ENCODE measurements at regions not wholly inside any gene's neighbourhood (a gene's known extent, or its start where the extent isn't known, plus 50 kb on each side); places are given as distances from the start of the nearest gene placed in this dataset.
"Not testable (repeated sequence)": the region's sequence is repeated elsewhere in the genome, so short reads cannot be mapped to it uniquely, and the experiment has no call there.

DNA sequence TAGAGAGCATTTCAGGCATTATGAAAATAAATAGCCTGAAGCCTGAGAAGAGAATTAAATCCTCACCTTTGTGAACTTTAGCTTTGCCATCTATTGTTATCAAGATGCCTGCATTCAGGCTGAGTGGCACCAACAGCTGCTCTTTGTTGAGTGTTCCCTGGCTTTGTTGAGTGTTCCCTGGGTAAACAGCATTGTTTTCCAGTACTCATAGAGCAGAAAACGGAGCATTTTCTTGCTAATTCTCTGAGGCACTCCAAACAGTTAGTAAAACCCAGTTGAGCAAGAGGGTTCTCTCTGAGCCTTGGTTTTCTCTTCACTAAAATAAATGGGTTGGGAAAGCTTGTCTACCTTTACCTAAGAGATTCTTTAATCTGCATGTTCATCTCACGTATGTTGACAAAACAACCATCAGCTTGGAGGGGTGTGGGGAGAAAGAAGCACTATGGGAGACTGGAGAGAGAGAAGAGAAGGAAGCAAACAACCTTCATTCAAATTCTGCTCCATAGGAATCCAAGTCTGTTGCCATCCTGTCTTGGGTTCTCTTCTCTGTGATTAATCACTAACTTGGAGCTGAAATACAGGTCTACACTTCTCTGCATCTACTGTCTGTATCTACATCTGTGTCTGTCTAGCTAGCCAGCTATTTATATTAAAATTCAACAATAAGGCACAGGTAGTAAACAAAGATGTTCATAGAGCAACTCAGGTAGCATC is 567.0 kb upstream of the SOX11 start:
- no peak for DNase-seq (ENCODE audit: low read depth in 2 of 2)

DNA sequence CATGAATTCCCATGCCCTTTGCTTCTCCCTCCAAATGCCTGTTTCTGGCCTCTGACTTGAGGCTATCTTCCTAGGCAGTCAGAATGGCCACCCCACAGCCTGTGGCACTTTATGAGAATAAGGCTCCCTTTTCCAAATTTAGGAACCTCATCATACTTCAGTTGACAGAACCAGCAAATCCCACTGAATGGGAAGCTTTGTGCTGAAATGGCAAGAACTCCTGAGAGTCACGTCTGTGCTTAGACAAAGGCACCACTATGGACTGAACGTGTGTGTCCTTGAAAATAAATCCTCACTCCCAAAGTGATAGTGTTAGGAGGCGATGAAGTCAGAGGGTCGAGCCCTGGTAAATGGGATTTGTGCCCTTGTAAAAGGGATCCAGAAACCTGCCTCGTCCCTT is 559.9 kb upstream of the SOX11 start:
- DNase-seq (ENCODE audit: low read depth in 2 of 2), result no peak

DNA sequence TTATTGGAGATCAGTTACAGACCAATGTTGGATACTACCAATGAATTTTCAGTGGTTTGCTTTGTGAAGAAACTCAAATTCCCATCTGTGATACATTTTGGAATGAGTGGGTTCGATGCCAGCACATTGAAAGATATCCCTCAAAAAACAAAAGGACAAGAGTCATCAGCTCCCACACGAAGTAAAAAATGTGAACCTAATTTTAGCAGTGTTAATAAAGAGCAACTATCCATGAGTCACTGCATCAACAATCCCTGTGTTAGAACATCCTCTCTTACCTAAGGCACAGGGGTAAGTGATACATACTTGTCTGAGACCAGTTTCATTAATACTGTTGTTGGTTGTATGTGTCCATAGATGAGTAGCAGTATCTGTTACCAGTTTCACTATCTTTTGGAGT is 551.8 kb upstream of the SOX11 start:
- DNase-seq (ENCODE audit: low read depth in 2 of 2), result peak in 1 of 2 donors; percentile 14

DNA sequence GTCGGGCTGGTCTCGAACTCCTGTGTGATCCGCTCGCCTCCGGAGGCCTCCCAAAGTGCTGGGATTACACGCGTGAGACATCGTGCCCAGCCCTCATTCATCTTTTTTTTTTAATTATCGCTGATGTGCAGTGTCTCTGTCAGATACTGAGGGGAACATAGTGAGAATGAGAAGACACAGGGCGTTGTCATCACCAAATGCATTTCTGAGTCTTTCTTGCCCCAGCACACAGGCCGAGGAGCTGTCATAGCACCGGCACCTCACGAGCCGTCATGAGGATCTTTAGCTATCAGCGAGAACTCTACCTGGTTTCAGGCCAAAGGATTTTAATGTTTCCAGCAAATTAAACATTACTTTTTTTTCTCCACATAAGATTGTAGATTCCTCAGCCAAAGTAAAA is 548.0 kb upstream of the SOX11 start:
- DNase-seq (ENCODE audit: low read depth in 2 of 2), result no peak

DNA sequence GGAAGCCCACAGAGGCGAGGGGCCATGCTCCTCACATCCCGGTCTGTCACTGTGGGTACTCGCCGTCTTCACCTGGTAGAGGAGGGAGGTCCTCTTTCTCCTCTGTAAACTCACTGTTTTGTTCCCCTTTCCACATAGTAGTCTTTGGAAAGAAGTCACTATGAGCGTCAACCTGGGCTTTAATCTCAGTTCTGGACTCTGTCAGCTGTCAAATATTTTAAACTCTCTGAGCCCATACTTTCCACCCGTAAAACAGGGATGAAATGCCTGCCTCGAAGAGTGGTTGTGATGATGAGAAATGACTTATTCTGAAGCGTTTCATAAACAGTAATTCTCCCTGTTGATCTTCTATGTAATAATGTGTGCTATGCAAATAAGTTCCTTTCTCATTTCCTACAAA is 547.1 kb upstream of the SOX11 start:
- no peak for DNase-seq (ENCODE audit: low read depth in 2 of 2)

DNA sequence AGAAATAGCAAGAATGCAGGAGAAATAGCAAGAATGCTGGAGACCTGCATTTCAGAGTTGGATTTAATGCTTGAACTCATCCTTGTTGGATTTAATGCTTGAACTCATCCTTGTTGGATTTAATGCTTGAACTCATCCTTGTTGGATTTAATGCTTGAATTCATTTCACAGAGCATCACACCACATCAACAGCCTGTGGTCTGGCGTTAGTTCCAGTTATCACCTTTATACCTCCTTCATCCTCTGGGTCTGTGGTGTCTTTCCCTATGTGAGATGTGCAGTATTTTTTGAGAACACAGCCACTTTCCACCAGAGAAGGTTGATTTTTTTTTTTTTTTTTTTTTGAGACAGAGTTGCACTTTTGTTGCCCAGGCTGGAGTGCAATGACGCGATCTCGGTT is 546.4 kb upstream of the SOX11 start:
- no peak for DNase-seq (ENCODE audit: low read depth in 2 of 2)

DNA sequence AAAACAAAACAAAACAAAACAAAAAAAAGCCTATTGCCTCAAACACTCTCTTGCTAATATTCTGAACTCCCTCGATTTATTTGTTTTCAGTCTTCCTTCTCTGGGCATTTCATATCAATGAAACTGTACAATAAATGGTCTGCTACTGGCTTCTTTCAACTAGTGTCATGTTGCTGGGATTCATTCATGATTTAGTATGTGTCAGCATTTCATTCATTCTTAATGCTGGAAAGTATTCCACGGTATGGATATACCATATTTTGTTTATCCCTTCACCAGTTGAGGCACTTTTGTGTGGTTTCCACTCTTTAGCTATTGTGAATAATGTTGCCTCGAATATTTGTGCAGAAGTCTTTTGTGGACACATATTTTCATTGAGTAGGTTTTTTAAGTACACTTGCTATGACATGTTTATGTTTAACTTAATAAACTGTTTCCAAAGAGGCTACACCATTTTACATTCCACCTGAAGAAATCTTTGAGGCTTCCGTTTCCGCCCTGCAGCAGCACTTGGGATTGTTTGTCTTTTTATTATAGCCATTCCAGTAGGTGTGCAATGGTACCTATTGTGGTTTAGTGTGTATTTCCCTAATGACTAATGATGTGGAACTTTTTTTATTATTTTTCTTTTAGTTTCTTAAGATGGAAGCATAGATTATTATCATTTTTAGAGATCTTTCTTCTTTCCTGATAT is 543.6 kb upstream of the SOX11 start:
- no peak for DNase-seq (ENCODE audit: low read depth in 2 of 2)

DNA sequence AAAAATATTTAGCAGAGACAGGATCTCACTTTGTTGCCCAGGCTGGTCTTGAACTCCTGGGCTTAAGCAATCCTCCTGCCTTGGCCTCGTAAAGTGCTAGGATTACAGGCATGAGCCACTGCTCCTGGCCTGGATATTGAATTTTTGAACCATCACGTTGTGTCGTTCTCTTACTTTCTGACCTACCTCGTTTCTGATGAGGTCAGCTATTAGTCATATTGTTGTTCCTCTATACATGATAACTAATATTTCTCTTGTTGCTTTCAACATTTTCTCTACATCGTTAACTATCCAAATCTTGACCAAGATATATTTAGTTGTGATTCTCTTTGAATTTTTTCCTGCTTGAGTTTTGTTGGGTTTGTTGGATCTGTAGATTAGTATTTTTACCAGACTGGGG is 541.3 kb upstream of the SOX11 start:
- no peak for DNase-seq (ENCODE audit: low read depth in 2 of 2)

DNA sequence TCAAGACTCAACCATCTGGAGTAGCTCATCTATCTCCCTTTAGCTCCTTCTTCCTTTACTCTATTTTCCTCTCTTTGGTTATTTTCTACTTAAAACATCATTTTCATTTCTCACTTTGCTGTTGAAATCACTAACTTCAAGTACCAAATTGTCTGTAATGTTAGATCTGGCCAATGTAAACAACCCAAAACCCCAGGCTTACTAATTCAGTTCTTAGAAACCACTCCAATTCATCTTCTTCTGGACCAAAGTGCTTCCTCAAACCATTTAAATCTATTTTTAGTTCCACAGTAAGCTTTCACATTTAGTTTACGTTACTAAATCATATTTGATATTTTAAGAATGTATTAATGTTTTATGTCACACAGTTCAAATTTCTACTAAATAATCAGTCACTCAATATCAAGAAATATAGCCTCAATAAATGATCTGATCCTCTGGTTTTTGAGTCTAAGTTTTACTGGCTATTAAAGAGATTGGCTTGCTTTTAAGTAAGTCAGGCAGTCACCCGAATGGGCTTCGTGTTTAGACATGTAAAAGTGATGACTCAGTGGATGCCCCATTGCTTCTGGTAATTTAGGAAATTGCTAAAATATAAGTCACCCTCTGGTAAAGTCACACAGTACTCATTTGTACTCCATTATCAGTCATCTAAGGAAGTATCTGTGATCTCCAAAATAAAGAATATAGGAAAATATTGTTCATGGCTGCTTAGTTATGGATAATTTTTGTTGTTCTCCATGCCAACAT is 527.2 kb upstream of the SOX11 start:
- DNase-seq (ENCODE audit: low read depth in 2 of 2), result no peak

DNA sequence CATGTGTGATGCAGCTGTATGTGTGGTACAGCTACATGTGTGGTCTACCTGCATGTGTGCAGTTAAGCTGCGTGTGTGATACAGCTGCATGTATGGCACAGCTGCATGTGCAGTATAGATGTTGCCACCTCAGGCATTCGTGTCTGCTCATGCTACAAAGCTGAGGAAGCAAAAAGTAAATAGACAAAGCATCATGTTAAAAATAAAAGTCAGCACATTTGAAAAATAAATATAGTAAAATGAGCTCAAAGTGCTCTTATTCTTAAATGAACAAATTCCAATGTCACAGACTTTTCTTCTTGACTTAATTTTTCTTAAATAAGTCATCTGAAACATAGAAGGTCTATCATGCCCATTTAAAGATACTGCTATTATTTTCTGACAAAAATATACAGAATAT is 519.3 kb upstream of the SOX11 start:
- DNase-seq (ENCODE audit: low read depth in 2 of 2), result no peak

DNA sequence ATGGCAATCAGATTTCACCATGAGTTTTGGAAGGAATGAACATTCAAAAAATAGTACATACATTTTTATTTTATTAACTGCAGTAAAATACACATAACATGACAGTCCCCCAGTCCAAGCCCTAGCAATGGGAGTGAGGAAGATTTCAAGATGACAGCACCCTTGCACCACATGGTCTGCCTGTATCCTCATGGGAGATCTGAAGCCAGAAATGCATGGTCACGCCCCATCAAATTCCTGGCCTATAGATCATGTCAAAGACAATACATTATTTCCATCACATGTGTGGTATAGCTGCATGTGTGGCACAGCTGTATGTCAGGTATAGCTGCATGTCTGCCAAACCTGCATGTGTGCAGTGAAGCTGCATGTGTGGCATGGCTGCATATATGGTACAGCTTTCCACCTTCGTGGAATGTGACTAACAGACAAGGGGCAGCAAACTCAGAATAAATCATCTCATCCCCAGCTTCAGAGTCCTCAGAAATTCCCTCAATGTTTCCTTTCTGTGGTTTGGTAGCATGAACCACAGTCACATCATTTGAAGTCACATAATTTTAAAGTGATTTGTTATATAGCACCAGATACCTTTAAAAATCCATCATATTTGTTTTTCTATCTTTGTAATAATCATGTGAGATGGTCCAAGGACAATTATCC is 518.2 kb upstream of the SOX11 start:
- DNase-seq (ENCODE audit: low read depth in 2 of 2), result no peak

DNA sequence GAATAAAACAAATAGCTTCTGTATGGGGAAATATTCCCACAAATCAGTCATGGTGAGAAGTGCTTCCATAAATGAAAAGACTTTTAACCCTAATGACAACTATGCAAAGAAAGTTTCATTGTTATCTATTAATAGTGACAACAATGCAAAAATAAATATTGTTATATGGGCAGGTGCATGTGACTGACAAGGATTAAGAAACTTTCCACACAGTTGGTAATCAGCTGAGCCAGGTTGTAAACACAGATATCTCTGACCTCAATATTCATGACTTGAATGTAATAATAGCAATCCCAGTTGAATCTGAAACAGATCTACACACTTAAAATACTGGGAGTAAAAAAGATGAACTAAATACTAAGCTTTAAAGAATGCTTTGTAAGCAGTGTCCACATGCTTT is 517.0 kb upstream of the SOX11 start:
- peak in 1 of 2 donors; percentile 12 for DNase-seq (ENCODE audit: low read depth in 2 of 2)

DNA sequence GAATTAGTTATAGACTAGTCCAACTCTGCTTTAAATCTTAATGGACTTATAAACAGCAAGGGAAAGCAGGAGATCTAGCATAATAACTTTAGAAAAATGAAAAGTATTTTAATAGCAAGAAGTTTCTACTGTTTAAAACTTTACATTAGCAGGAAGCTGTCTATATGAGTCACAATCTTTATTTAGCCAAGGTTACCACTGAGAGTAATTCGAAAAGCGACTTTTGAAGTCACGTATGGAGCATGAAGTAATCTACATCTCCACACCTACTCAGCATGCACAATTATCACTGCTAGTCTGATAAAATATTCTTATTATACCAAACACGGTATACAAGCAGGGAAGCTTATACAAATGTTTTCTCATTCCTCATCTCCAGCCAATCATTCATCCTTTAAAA is 515.4 kb upstream of the SOX11 start:
- no peak for DNase-seq (ENCODE audit: low read depth in 2 of 2)

DNA sequence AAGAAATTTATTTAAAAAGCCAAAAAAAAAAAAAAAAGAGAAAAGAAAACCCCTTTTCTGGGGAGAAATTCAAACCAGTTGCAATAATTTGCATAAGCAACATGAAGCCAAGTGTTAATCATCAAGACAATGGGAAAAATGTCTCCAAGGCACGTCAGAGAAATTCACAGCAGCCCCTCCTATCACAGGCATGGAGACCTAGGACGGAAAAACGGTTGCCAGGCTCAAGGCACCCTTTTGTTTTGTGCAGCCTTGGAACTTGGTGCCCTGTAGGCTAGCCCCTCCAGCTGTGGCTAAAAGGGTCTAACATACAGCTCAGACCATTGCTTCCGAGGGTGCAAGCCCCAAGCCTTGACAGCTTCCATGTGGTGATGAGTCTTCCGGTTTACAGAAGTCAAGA is 509.2 kb upstream of the SOX11 start:
- no peak for DNase-seq (ENCODE audit: low read depth in 2 of 2)

DNA sequence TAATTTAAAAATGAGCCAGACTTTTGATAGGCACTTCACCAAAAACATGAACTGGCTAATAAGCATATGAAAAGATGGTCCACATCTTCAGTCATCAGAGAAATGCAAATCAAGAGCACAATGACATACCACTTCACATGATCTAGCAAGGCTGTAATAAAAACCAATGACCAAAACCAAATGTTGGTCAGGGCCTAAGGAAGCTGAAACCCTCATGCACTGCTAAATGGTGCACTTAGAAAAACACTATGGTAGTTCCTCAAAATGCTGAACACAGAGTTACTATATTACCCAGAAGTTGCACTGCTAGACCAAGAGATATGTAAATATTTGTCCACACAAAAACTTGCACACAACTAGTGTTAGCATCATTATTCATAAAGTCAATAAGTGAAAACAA is 504.9 kb upstream of the SOX11 start:
- no peak for DNase-seq (ENCODE audit: low read depth in 2 of 2)

DNA sequence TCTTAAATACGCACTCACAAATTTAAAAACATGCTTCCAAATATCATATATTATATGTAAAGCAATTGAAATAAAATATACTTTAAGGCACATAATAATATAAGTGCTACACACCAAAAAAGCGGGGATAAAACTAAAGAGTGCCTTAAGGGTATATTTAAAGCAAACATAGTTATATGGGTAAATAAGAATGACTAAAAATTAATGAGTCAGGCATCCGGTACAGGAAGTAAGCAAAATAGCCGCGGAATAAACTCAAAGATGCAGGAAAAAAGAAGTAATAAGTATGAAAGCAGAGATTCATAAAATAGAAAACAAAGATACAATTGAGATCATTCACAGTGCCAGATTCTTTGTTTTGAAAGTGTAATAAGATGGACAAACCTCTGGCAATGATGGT is 503.5 kb upstream of the SOX11 start:
- no peak for DNase-seq (ENCODE audit: low read depth in 2 of 2)

DNA sequence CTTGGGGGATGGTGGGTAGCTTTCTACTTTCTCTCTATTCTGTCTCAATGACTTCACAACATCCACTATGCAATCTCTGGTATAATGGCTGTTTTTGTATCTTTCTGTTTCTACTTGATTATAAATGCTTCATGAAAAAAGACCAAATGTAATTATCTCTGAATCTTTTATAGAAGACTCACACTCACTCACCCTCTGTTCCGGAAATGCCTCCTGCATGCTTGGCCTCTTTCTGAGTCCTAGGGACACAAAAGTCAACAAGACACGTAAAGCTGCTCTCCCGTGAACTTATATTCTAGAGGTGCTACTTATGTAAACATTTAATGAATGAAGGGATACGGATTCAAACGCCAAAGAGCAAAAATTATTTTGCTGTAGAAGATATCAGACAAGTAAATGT is 502.2 kb upstream of the SOX11 start:
- no peak for DNase-seq (ENCODE audit: low read depth in 2 of 2)

DNA sequence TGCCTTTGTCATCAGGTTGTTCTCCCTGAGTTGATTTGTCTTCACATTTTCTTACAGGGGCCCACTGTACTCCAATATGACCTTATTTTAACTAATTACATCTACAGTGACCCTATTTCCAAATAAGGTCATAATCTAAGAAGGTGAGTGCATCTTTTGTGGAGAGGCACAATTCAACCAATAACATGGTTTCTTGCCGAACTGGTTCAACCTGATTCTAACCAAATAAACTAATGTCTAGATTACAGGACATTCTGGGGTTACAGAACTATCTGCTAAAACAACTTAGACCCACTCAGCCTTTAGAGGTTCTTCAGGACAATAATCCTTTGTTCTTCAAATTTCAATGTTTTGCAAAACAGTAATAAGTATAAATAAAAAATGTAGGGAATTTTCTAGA is 496.5 kb upstream of the SOX11 start:
- no peak for DNase-seq (ENCODE audit: low read depth in 2 of 2)

DNA sequence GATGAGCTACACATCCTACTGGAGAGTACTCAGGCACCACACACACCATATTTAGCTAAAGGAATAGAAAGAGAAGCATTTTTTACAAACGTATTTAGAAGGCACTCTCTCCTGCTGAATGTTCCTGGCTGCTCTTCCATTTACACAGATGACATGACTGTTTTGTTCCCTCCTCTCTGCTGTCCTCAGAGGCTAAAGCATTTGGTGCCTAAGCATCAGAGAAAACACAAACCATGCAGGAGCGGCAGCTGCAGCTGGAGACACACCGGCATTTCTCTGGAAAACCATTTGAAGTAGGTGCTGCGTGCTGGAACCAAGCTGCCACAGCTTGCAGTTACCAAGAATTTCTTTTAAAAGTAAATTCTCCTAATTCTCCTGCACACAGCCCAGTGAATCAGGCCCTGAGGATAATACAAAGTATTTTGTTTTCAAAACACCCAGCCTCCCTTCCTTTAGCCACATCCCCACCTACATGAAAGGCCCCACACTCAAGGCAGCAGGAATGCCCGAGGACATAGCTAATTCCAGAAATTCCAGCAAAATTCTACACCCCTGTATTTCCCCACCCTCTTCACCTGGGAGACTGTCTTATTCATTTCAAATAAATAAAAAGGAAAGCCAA is 488.9 kb upstream of the SOX11 start:
- no peak for DNase-seq (ENCODE audit: low read depth in 2 of 2)

DNA sequence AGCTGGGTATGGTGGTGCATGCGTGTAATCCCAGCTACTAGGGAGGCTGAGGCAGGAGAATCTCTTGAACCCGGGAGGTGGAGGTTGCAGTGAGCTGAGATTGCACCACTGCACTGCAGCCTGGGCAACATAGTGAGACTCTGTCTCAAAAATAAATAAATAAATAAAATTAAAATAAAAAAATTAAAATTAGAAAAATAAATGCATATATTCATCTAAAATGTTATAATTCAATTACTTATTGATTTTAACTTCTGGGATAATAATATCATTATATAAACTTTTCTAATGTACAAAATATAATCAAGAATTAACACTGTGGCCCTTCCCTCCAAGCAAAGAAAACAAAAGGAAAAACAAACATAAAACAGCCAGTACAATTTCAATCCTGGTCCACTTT is 485.4 kb upstream of the SOX11 start:
- DNase-seq (ENCODE audit: low read depth in 2 of 2), result not testable (repeated sequence)

DNA sequence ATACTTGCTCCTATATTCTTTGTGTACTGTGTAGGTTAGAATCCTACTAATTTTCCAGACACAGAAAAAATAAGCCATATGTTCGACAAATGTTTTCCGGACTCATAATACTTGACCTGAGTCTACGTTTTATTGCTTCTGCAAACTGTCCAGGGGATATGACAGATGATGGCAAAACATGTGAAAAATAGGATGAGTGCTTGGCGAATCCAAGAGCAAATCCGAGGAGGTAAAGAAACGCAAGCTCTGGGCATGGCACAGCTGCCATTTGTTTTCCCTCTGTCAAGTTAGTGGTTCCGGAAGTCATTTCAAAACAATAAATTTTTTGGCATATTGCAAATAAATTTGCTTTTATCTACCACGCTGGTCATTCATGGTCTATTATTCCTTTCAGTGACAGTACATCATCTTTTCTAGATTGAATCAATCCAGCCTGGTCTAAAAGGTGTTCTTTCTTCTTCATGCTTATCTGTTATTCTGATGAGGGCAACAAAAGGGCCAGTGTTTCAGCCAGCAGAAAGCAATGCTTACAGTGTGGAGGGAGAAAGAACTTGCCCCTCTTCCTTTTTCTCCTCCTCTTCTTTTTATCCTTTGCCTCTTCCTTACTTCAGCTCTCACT is 476.1 kb upstream of the SOX11 start:
- no peak for DNase-seq (ENCODE audit: low read depth in 2 of 2)

All from lung microvascular endothelial cell (primary cell).